ENCODE measurements at regions not wholly inside any gene's neighbourhood (a gene's known extent, or its start where the extent isn't known, plus 50 kb on each side); places are given as distances from the start of the nearest gene placed in this dataset.

- DNase-seq = no peak
Measured at GRCh38 chr14:53793790-53794505, 162.7 kb downstream of the BMP4 start.

GRCh38 chr14:53792909-53793308, 163.7 kb downstream of the BMP4 start:
- no peak for DNase-seq

DNA sequence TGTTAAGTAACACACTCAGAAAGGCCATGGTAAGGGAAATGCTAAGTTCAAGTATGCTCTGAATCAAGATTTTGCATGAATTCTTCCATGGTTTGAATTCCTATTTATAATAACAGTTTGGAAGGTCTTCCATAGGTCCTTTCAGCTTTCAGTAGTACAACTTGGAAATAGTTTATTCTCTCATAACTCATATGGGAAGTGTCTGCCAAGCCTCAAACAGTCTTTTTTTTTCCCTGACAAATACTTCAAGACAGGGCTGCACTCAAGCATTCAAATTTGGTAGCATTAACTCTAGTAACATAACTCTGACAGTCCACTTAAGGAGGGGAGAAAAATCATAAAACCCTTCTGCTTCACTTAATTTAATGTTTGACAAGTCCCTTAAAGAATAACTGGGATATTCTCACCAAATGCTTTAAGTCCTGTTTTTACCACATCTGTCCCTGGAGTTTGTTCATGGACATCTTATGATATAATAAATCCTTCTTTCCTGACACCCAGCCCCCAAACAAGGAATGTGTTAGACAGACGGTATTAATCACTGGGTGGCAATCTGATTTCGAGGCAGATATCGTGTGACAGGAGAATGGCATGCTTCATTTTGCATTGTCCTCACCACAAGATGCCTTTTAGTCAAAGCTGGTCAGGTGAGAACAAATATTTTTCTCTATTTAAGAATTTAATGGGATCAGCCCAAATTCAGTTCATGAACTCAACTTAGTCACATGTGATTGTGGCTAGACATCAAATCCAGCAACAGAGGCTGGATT, 165.7 kb downstream of the BMP4 start:
- DNase-seq = no peak

DNA sequence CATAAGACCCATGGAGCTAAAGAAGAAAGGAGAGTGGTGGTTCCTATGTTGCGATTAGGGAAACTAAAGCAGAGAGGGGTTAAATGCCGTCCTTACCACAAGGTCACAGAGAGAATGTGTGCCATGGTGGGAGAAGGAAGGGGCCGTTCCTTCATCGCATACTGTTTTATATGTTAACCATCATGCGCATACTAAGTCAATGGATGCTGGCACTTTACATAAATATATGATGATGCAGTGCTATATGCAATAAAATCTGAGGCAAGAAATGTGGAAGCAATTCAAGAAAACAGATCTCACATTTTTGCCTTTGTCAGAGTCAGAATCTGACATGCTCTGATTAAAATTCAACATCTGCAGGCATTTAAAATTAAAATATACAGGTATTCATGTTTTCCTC, 168.1 kb downstream of the BMP4 start:
- DNase-seq = no peak

- DNase-seq = no peak
Measured at GRCh38 chr14:53786045-53786444, 170.6 kb downstream of the BMP4 start.

DNA sequence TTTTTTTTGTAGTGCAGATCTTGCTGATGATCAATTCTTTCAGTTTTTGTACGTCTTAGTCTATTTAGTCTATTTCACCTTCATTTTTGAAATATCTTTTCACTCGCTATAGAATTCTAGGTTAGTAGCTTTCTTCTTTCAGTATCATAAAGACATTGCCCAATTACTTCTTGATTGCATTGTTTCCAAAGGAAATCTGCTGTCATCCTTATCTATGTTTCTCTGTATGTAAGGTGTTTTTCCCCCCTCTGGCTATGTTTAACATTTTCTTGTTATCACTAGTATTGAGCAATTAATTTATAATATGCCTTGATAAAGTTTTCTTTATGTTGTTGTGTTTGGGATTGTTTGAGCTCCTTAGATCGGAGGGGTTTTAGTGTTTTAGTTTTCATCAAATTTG, 171.9 kb downstream of the BMP4 start:
- no peak for DNase-seq

GRCh38 chr14:53783256-53783655, 173.4 kb downstream of the BMP4 start:
- DNase-seq = no peak

GRCh38 chr14:53780051-53780555, 176.5 kb downstream of the BMP4 start:
- no peak for DNase-seq

DNA sequence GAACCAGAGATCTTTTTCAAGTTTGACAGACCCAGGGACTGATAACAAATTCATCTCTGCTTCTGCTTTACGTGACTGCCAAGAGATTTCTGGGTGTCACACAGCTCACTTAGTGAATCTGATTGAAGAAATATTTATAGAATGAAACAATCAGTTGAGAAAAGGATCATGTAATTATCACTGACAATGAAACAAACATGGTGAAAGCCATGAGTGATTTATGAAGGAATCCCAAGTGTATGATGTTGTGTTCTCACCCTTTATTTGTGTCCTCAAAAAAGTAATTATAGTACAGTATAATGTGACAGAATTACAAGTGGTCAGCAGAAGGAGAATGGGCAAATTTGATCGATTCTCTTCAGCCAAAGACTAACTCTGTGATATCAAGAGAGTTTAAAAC, 177.3 kb downstream of the BMP4 start:
- no peak for DNase-seq

DNA sequence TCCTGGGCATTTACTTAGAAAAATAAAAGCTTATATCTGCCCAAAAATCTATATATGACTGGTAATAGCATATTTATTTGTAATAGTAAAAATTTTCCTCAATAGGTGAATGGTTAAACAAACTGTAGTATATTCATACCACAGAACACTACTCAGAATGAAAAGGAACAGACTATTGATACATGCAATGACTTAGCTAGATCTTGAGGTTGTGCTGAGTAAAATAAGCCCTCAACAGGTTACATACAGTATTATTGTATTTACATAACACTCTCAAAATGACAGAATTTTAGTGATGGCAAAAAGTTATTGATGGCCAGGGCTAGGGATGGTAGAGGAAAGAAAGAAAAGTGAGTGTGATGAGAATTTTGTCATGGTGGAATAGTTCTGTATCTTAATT, 178.4 kb downstream of the BMP4 start:
- DNase-seq = no peak

DNA sequence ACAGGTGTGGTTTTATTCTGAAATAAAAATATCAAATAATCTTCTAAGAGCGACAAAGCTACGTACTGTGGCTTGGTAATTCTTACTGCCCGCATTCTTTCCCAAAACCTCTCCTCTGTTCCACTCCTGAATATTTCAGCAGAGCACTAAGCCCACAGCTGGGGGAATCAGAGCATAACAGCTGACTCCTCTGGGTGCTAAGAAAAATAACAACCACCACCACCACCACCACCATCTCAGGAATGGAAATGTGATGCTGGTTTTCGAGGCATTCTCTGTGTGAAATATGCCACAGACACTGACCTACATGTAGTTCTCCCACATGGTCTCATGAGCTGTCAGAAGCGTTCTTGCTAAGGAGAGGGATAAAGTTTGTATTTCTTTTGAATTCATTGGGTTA, 183.7 kb downstream of the BMP4 start:
- no peak for DNase-seq

DNA sequence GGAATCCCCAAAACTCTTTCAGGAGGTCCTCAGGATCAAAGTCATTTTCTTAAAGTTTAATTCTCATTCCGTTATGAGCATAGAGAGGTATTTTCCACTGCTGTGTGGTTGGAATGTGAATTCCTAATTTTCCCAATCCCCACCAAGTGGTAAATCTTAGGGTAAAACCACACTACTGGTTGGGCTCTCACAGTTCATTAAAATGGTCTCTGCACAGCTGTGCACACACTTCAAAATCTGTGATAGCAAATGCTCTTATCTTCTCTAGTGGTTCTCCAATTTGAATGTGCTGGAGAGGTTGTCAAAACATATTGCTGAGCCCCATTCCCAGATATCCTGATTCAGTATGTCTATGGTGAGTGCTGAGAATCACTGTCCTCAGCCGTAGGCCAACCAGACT, 189.1 kb downstream of the BMP4 start:
- no peak for DNase-seq

- no peak for DNase-seq
Measured at GRCh38 chr14:53766601-53767000, 190.0 kb downstream of the BMP4 start.

GRCh38 chr14:53766106-53766505, 190.5 kb downstream of the BMP4 start:
- no peak for DNase-seq

DNA sequence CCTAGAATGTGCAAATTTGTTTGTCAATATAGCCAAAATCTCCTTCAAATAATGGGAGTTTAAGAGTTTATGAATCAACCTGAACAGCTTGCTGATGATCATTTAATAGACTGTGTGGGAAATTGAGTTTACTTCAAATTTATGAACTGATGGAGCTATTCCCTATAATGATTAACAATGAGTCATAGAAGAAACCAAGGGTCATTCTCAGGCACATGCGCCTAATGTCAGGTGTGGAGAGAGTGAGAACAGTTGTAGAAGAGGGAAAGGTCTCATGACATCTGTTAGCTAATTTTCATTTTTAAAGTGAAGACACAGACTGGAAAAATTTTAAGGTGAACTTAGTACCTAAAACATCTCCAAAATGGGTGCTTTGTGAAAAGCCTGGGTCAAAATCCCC, 191.8 kb downstream of the BMP4 start:
- no peak for DNase-seq

- no peak for DNase-seq
Measured at GRCh38 chr14:53758141-53758540, 198.5 kb downstream of the BMP4 start.

DNA sequence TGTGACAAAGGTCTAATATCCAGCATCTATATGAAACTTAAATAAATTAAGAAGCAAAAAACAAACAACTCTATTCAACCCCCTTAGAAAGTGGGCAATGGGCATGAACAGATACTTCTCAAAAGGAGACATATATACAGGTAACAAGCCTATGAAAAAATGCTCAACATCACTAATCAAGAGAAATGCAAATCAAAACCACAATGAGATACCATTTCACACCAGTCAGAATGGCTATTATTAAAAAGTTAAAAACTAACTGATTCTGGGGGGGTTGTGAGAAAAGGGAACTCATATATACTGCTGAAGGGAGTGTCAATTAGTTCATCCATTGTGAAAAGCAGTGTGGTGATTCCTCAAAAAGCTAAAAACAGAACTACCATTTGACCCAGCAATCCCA, 198.9 kb downstream of the BMP4 start:
- no peak for DNase-seq

- DNase-seq = no peak
Measured at GRCh38 chr14:53751650-53752049, 205.0 kb downstream of the BMP4 start.

- DNase-seq = no peak
Measured at GRCh38 chr14:53748691-53749090, 207.9 kb downstream of the BMP4 start.

DNA sequence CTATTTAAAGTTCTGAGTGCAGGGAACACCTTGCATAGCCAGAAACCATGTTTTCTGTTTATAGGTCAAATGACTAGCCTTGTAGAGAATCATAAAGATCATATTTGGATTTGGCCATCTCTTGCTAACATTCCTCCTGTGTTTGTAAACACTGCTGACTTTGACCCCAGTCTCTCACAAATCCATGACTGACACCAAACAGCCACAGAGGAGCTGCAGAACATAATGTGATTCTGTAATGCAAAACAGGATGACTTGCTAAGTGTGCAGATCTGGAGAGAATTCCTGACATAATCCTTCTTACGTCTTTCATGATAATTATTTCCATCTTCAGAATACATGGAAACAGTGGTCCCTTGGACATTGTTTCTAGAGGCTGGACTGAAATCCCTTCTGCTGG, 211.8 kb downstream of the BMP4 start:
- DNase-seq = no peak

GRCh38 chr14:53743371-53743770, 213.3 kb downstream of the BMP4 start:
- DNase-seq = no peak

- DNase-seq = no peak
Measured at GRCh38 chr14:53742233-53742620, 214.4 kb downstream of the BMP4 start.

DNA sequence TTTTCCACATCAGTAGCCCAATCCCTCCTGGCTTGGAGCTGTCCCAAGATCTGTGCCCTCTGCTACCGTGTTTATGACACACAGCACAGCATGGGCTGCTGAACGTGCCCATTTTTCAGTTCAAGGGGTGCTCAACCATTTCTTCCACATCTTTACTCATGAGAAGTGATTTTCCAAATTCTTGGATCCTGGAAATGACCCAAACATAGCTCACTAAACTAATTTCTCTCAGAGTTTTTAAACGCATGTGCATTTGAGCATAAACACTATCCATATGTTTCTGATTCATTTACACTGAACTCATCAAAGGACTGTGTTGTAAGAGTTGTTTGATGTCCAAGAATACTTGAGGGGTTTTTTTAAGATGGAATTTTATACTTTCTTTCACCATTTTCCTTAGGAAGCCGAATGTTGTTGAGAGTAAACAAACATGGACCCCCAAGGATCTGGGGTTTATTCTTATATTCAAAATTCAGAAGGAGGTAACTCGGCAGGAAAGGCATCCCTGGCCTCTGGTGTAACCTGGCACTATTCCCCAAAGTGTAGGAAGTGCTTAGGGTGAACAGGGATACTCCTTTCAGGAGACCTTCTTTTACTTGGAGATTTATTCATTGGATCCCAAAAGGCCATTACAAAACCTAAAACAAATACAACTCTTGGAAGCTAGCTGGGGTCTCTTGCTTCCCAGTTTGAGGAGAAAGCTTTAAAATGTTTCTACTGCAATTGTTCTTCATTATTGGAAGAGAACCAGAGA, 215.0 kb downstream of the BMP4 start:
- DNase-seq = no peak

GRCh38 chr14:53740570-53740969, 216.1 kb downstream of the BMP4 start:
- no peak for DNase-seq
